ENCODE measurements at regions not wholly inside any gene's neighbourhood (a gene's known extent, or its start where the extent isn't known, plus 50 kb on each side); places are given as distances from the start of the nearest gene placed in this dataset.

GRCh38 chr6:21409231-21409630 is 184.3 kb upstream of the SOX4 start:
- intact Hi-C loops (cut with DNase I), result no loop called here
- no peak for DNase-seq (ENCODE audit: low spot score)

GRCh38 chr6:21413428-21413827 is 180.1 kb upstream of the SOX4 start:
- DNase-seq (ENCODE audit: low spot score), result no peak
- intact Hi-C loops (cut with DNase I), result no loop called here

- no peak for DNase-seq (ENCODE audit: low spot score)
- intact Hi-C loops (cut with DNase I), result no loop called here
Measured at GRCh38 chr6:21414065-21414464, 179.5 kb upstream of the SOX4 start.

- no peak for DNase-seq (ENCODE audit: low spot score)
- intact Hi-C loops (cut with DNase I), result no loop called here
Measured at GRCh38 chr6:21420146-21420878, 173.2 kb upstream of the SOX4 start.

- intact Hi-C loops (cut with DNase I), result no loop called here
- no peak for DNase-seq (ENCODE audit: low spot score)
Measured at GRCh38 chr6:21420926-21421325, 172.6 kb upstream of the SOX4 start.

- intact Hi-C loops (cut with DNase I), result no loop called here
- DNase-seq (ENCODE audit: low spot score), result no peak
Measured at GRCh38 chr6:21423106-21423854, 170.3 kb upstream of the SOX4 start.

GRCh38 chr6:21426841-21427490 is 166.6 kb upstream of the SOX4 start:
- intact Hi-C loops (cut with DNase I), result no loop called here
- no peak for DNase-seq (ENCODE audit: low spot score)

- DNase-seq (ENCODE audit: low spot score), result no peak
- intact Hi-C loops (cut with DNase I), result no loop called here
Measured at GRCh38 chr6:21429291-21429690, 164.3 kb upstream of the SOX4 start.

- no peak for DNase-seq (ENCODE audit: low spot score)
- intact Hi-C loops (cut with DNase I), result no loop called here
Measured at GRCh38 chr6:21431526-21431925, 162.0 kb upstream of the SOX4 start.

- DNase-seq (ENCODE audit: low spot score), result no peak
- intact Hi-C loops (cut with DNase I), result no loop called here
Measured at GRCh38 chr6:21436625-21437024, 156.9 kb upstream of the SOX4 start.

- no peak for DNase-seq (ENCODE audit: low spot score)
- intact Hi-C loops (cut with DNase I), result no loop called here
Measured at GRCh38 chr6:21437581-21437980, 156.0 kb upstream of the SOX4 start.

GRCh38 chr6:21438237-21438985 is 155.1 kb upstream of the SOX4 start:
- no peak for DNase-seq (ENCODE audit: low spot score)
- intact Hi-C loops (cut with DNase I), result no loop called here

- intact Hi-C loops (cut with DNase I), result no loop called here
- DNase-seq (ENCODE audit: low spot score), result no peak
Measured at GRCh38 chr6:21438986-21439352, 154.6 kb upstream of the SOX4 start.

GRCh38 chr6:21441386-21441785 is 152.2 kb upstream of the SOX4 start:
- no peak for DNase-seq (ENCODE audit: low spot score)
- intact Hi-C loops (cut with DNase I), result no loop called here

- DNase-seq (ENCODE audit: low spot score), result no peak
- intact Hi-C loops (cut with DNase I), result no loop called here
Measured at GRCh38 chr6:21442874-21443273, 150.7 kb upstream of the SOX4 start.

GRCh38 chr6:21444711-21445260 is 148.8 kb upstream of the SOX4 start:
- intact Hi-C loops (cut with DNase I), result no loop called here

GRCh38 chr6:21447987-21448386 is 145.6 kb upstream of the SOX4 start:
- intact Hi-C loops (cut with DNase I), result no loop called here
- no peak for DNase-seq (ENCODE audit: low spot score)

More at GRCh38 chr6:21444711-21445260, 148.8 kb upstream of the SOX4 start:
- no peak for DNase-seq (ENCODE audit: low spot score)

GRCh38 chr6:21448485-21449109 is 145.0 kb upstream of the SOX4 start:
- DNase-seq (ENCODE audit: low spot score), result no peak
- intact Hi-C loops (cut with DNase I), result no loop called here

GRCh38 chr6:21450149-21450548 is 143.4 kb upstream of the SOX4 start:
- intact Hi-C loops (cut with DNase I), result no loop called here
- no peak for DNase-seq (ENCODE audit: low spot score)

Data from posterior vena cava (tissue), 2 donors.